GM12864 (cell line): ENCODE measurements at regions not wholly inside any gene's neighbourhood (a gene's known extent, or its start where the extent isn't known, plus 50 kb on each side); places are given as distances from the start of the nearest gene placed in this dataset.

Source experiments
- DNase-seq: peaks from one replicate; pipeline ENCODE4 v3.0.0-alpha.2; 2011; ENCODE audit warnings: low read depth
- H3K4me3 ChIP-seq: 2 replicates; pipeline ENCODE4 v1.5.1; 2011; ENCODE audit warnings: mild to moderate bottlenecking, low read depth, low read length, control low read depth
- CTCF ChIP-seq: IDR thresholded peaks from 2 replicates; pipeline ENCODE4 v1.5.1; 2011; ENCODE audit warnings: low read depth, mild to moderate bottlenecking, moderate library complexity, low read length, control low read depth, inconsistent platforms; ENCODE audit errors: missing control alignments

- DNase-seq = no peak
- no peak overlapping the region for H3K4me3 ChIP-seq
- no peak for TF ChIP-seq CTCF
Measured at GRCh38 chr2:67783026-67783425, 279.8 kb downstream of the C1D start.

- DNase-seq = no peak
- no peak for TF ChIP-seq CTCF
- no peak overlapping the region for H3K4me3 ChIP-seq
Measured at GRCh38 chr2:67790622-67791021, 272.2 kb downstream of the C1D start.

GRCh38 chr2:67792191-67792590, 270.6 kb downstream of the C1D start:
- H3K4me3 ChIP-seq = no peak overlapping the region
- TF ChIP-seq CTCF = no peak
- DNase-seq = no peak

GRCh38 chr2:67792681-67793091, 270.1 kb downstream of the C1D start:
- no peak for DNase-seq
- H3K4me3 ChIP-seq = no peak overlapping the region
- no peak for TF ChIP-seq CTCF

GRCh38 chr2:67797801-67798540, 264.8 kb downstream of the C1D start:
- DNase-seq = no peak
- TF ChIP-seq CTCF = no peak

GRCh38 chr2:67798541-67799160, 264.2 kb downstream of the C1D start:
- no peak for TF ChIP-seq CTCF
- no peak overlapping the region for H3K4me3 ChIP-seq
- DNase-seq = no peak

More at GRCh38 chr2:67797801-67798540, 264.8 kb downstream of the C1D start:
- no peak overlapping the region for H3K4me3 ChIP-seq

- TF ChIP-seq CTCF = no peak
- no peak overlapping the region for H3K4me3 ChIP-seq
- DNase-seq = no peak
Measured at GRCh38 chr2:67799886-67800285, 262.9 kb downstream of the C1D start.
